ENCODE measurements at regions not wholly inside any gene's neighbourhood (a gene's known extent, or its start where the extent isn't known, plus 50 kb on each side); places are given as distances from the start of the nearest gene placed in this dataset.

DNA sequence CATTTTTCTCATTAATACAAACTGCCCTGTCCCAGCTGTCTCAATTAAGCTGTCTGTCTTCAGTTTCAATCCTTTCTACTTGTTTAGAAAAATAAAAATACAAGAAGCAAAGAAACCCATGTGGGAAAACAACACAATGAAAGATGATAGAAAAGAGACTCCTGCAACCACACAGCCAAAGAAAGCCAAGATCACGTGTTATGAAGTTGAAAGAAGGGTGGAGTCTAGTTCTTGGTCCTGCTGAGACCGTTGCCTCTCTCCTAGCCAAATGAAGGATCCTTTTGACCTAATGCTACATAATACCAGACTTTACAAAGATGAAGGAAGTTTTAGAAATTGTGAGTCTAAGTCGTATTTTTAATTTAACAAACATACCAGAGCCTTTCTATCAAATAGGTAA lies 218.8 kb upstream of the RRP15 start:
- no peaks in the 10 kb centered on the region for H3K9me3 ChIP-seq
- TF ChIP-seq, protein P1, sequence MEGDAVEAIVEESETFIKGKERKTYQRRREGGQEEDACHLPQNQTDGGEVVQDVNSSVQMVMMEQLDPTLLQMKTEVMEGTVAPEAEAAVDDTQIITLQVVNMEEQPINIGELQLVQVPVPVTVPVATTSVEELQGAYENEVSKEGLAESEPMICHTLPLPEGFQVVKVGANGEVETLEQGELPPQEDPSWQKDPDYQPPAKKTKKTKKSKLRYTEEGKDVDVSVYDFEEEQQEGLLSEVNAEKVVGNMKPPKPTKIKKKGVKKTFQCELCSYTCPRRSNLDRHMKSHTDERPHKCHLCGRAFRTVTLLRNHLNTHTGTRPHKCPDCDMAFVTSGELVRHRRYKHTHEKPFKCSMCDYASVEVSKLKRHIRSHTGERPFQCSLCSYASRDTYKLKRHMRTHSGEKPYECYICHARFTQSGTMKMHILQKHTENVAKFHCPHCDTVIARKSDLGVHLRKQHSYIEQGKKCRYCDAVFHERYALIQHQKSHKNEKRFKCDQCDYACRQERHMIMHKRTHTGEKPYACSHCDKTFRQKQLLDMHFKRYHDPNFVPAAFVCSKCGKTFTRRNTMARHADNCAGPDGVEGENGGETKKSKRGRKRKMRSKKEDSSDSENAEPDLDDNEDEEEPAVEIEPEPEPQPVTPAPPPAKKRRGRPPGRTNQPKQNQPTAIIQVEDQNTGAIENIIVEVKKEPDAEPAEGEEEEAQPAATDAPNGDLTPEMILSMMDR (IDR thresholded peaks at IDR 0.05), result no peak
- no peak overlapping the region for H3K27ac ChIP-seq
- H3K4me3 ChIP-seq, result no peak overlapping the region
- no peaks in the 10 kb centered on the region for H3K36me3 ChIP-seq
- DNase-seq (ENCODE audit: low spot score) (no peak), ATAC-seq (ENCODE audit: insufficient number of reproducible peaks, low FRiP score, low read depth) (no peak)
- no peaks in the 10 kb centered on the region for H3K27me3 ChIP-seq (replicated peaks; ENCODE audit: insufficient read depth)
- no peaks in the 10 kb centered on the region for H3K4me1 ChIP-seq (ENCODE audit: control insufficient read depth in 1 of 2, low read depth in 2 of 2)

DNA sequence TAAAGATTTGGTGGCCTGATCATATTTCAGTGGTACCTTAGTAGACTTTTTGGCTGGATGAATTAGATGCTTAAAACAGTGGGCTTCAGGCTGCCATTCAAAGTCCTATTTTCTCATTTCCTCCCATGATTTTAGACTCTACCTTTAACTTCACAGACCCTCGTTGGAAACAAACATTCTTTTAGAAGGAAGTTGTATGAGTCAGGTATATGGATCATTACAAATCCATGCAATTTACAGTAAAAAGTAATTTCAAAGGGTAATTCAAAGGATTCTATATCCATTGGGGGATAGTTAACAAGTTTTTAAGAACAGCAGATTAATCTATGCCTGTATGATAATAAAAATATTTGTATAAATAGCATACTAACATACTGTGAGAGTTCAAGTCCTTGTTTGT lies 216.9 kb upstream of the RRP15 start:
- no peak overlapping the region for H3K27ac ChIP-seq
- no peak overlapping the region for H3K4me3 ChIP-seq
- no peaks in the 10 kb centered on the region for H3K9me3 ChIP-seq
- no peaks in the 10 kb centered on the region for H3K36me3 ChIP-seq
- no peak for ATAC-seq (ENCODE audit: insufficient number of reproducible peaks, low FRiP score, low read depth)
- DNase-seq (ENCODE audit: low spot score), result no peak
- H3K4me1 ChIP-seq (ENCODE audit: control insufficient read depth in 1 of 2, low read depth in 2 of 2), result no peaks in the 10 kb centered on the region
- H3K27me3 ChIP-seq (replicated peaks; ENCODE audit: insufficient read depth), result no peaks in the 10 kb centered on the region
- TF ChIP-seq, protein P1 (IDR thresholded peaks at IDR 0.05), result no peak

DNA sequence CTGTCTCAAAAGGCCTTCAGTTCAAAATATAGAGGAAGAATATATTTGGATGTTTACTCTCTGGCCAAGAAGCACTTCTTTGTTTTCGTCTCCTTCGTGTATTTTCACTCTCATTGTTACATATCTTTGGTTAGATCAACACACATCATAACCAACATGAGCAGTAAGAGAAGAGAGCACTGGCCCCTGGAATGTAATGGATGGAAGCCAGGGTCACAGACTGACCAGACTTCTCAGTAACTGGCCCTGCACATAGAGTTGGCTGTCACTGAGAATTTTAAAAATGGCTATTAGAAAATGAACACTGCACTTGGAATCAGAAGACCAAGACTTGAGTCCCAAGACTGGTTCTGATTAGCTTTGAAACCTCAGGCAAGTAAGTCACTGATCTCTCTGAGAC lies 215.9 kb upstream of the RRP15 start:
- H3K4me1 ChIP-seq (ENCODE audit: control insufficient read depth in 1 of 2, low read depth in 2 of 2), result no peaks in the 10 kb centered on the region
- ATAC-seq (ENCODE audit: insufficient number of reproducible peaks, low FRiP score, low read depth) (no peak), DNase-seq (ENCODE audit: low spot score) (no peak)
- H3K36me3 ChIP-seq, result no peaks in the 10 kb centered on the region
- no peak overlapping the region for H3K27ac ChIP-seq
- no peak overlapping the region for H3K4me3 ChIP-seq
- no peaks in the 10 kb centered on the region for H3K9me3 ChIP-seq
- TF ChIP-seq, protein P1 (IDR thresholded peaks at IDR 0.05), result no peak
- H3K27me3 ChIP-seq (replicated peaks; ENCODE audit: insufficient read depth), result no peaks in the 10 kb centered on the region

DNA sequence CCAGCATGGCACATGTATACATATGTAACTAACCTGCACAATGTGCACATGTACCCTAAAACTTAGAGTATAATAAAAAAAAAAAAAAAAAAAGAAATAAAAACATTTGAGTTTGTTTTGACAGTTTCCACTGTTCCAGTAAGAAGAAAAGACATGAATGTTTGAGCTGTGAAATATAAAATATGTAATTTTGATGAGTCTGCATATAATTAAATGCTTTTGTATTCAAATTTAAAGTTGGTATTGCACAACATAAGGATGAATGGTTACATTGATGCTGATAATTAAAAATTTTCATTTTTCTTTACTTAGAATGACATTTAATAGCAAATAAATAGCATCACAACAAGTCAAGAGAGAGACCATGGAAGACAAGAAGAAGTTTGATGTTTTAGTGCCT lies 212.0 kb upstream of the RRP15 start:
- TF ChIP-seq, protein P1 (IDR thresholded peaks at IDR 0.05), result no peak
- DNase-seq (ENCODE audit: low spot score) (no peak), ATAC-seq (ENCODE audit: insufficient number of reproducible peaks, low FRiP score, low read depth) (no peak)
- no peaks in the 10 kb centered on the region for H3K36me3 ChIP-seq
- H3K4me1 ChIP-seq (ENCODE audit: control insufficient read depth in 1 of 2, low read depth in 2 of 2), result no peaks in the 10 kb centered on the region
- no peak overlapping the region for H3K4me3 ChIP-seq
- H3K27ac ChIP-seq, result no peak overlapping the region
- no peaks in the 10 kb centered on the region for H3K9me3 ChIP-seq
- H3K27me3 ChIP-seq (replicated peaks; ENCODE audit: insufficient read depth), result no peaks in the 10 kb centered on the region

DNA sequence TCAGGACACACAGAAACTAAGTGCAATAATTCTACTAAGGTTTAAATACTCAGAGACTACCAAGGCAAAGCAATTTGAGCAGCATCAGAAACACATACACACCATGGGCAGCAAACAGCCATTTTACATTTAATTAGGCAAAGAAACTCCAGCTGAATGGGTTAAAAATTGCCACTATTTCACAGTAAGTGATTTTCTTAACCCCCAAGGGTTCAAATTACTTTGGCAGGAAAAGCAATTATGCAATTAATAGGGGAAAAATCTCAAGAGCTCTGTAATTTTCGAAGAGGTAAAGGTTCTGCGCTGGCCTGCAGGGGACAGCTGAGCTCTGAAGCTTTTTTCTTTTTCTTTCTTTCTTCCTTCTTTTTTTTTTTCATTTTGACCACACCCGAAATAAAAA lies 206.2 kb upstream of the RRP15 start:
- Histone ChIP-seq H3K4me3 (no peak overlapping the region), H3K36me3 (no peaks in the 10 kb centered on the region), H3K4me1 (ENCODE audit: control insufficient read depth in 1 of 2, low read depth in 2 of 2) (no peaks in the 10 kb centered on the region), H3K27ac (no peak overlapping the region), H3K9me3 (no peaks in the 10 kb centered on the region), H3K27me3 (replicated peaks; ENCODE audit: insufficient read depth) (no peaks in the 10 kb centered on the region)
- no peak for DNase-seq (ENCODE audit: low spot score)
- ATAC-seq (ENCODE audit: insufficient number of reproducible peaks, low FRiP score, low read depth), result no peak
- TF ChIP-seq, protein P1 (IDR thresholded peaks at IDR 0.05), result no peak
